CD4-positive, alpha-beta T cell (primary cell): ENCODE measurements at regions not wholly inside any gene's neighbourhood (a gene's known extent, or its start where the extent isn't known, plus 50 kb on each side); places are given as distances from the start of the nearest gene placed in this dataset.
A peak's percentile ranks its signal among the peaks of the same experiment; 100 is the strongest.

Experiments
- ATAC-seq: fragments of 200-7000 bp; cut with Tn5 transposase; one replicate; pipeline ENCODE4 v1.10.0; 2022; ENCODE audit warnings: mild to moderate bottlenecking; ENCODE audit not compliant: poor library complexity
- CTCF ChIA-PET: fragments of 350-600 bp; sonication (Branson Sonifier 250); formaldehyde crosslinking; loops from one replicate; lab custom pipeline; 2021; ENCODE audit warnings: antibody characterized with exemption, inconsistent platforms; lab: Charles Lee
- POLR2A ChIA-PET: fragments of 350-600 bp; sonication (Branson Sonifier 250); formaldehyde crosslinking; loops from one replicate; lab custom pipeline; 2021; ENCODE audit warnings: antibody characterized with exemption, inconsistent platforms; lab: Charles Lee
- DNase-seq, 14 experiments: peaks; one replicate each; pipeline ENCODE4 v3.0.0-alpha.2; 2013 to 2020; ENCODE audit warnings: mixed read lengths in 2 of 14
- H3K27ac ChIP-seq, 2 donors: one replicate each; pipeline versions ENCODE4 v1.5.1 to v1.7.0; 2013; ENCODE audit warnings: low read length in 2 of 2, low read depth in 1 of 2, mild to moderate bottlenecking in 1 of 2
- H3K27me3 ChIP-seq, 2 experiments: 1 replicate in 1 of 2; 2 replicates in 1 of 2; pipeline versions ENCODE4 v1.6.1 to v1.7.0; 2013; ENCODE audit warnings: low read length in 2 of 2, control low read depth in 1 of 2, mild to moderate bottlenecking in 1 of 2, moderate library complexity in 1 of 2; ENCODE audit not compliant: insufficient read depth in 2 of 2, control insufficient read depth in 1 of 2
- H3K36me3 ChIP-seq: one replicate; pipeline ENCODE4 v1.6.1; 2013; ENCODE audit warnings: low read length, control low read depth; ENCODE audit not compliant: insufficient read depth
- H3K4me1 ChIP-seq: one replicate; pipeline ENCODE4 v1.6.1; 2013; ENCODE audit warnings: low read length, control low read depth; ENCODE audit not compliant: insufficient read depth
- H3K4me3 ChIP-seq: one replicate; pipeline ENCODE4 v1.5.1; 2013; ENCODE audit warnings: mild to moderate bottlenecking, low read length, moderate library complexity
- H3K9me3 ChIP-seq, 2 experiments: 1 replicate in 1 of 2; 2 replicates in 1 of 2; pipeline versions ENCODE4 v1.6.1 to v1.7.0; 2013; ENCODE audit warnings: low read length in 2 of 2, mild to moderate bottlenecking in 2 of 2, control low read depth in 1 of 2, moderate library complexity in 1 of 2; ENCODE audit not compliant: control insufficient read depth in 1 of 2, insufficient read depth in 1 of 2
- H3K27ac Mint-ChIP-seq: one replicate; pipeline ENCODE4 v1.8.0; 2020; ENCODE audit warnings: mixed read lengths
- H3K27me3 Mint-ChIP-seq: one replicate; pipeline ENCODE4 v1.8.0; 2021; ENCODE audit warnings: mixed read lengths
- H3K36me3 Mint-ChIP-seq: one replicate; pipeline ENCODE4 v1.8.0; 2021; ENCODE audit warnings: low read depth, mixed read lengths
- H3K4me1 Mint-ChIP-seq: one replicate; pipeline ENCODE4 v1.8.0; 2021; ENCODE audit warnings: low read depth, mixed read lengths
- H3K4me3 Mint-ChIP-seq: one replicate; pipeline ENCODE4 v1.8.0; 2020; ENCODE audit warnings: mild to moderate bottlenecking, mixed read lengths
- H3K9me3 Mint-ChIP-seq: one replicate; pipeline ENCODE4 v1.8.0; 2020; ENCODE audit warnings: mixed read lengths
- intact Hi-C, 2 experiments: fragments of 100-400 bp; cut with DNase I in 1 of 2; cut with micrococcal nuclease in 1 of 2; formaldehyde crosslinking; loops; one replicate each; pipeline versions ENCODE4 v1.15.1 to v1.9.0; 2023 to 2025; cut with DNase I, micrococcal nuclease
- TF ChIP-seq, protein P1 (sequence below): fragments of 200-600 bp; IDR thresholded peaks from one replicate; pipeline ENCODE4 v1.8.0; 2022; ENCODE audit warnings: antibody characterized with exemption, mild to moderate bottlenecking

GRCh38 chrX:42530027-42530426 is 247.9 kb downstream of the PPP1R2C start:
- Mint-ChIP-seq H3K36me3 (no peaks in the 10 kb centered on the region), H3K27me3 (no peaks in the 10 kb centered on the region), H3K27ac (peak overlapping the region; percentile 32), H3K4me1 (peaks cover 15% of the 10 kb centered on the region), H3K4me3 (no peak overlapping the region), H3K9me3 (peaks cover 2% of the 10 kb centered on the region)
- CTCF ChIA-PET = no interaction called here
- intact Hi-C loops = no loop called here
- no peaks in the 10 kb centered on the region for H3K27me3 ChIP-seq
- H3K27ac ChIP-seq = no peak overlapping the region
- H3K9me3 ChIP-seq = no peaks in the 10 kb centered on the region
- TF ChIP-seq, protein P1, sequence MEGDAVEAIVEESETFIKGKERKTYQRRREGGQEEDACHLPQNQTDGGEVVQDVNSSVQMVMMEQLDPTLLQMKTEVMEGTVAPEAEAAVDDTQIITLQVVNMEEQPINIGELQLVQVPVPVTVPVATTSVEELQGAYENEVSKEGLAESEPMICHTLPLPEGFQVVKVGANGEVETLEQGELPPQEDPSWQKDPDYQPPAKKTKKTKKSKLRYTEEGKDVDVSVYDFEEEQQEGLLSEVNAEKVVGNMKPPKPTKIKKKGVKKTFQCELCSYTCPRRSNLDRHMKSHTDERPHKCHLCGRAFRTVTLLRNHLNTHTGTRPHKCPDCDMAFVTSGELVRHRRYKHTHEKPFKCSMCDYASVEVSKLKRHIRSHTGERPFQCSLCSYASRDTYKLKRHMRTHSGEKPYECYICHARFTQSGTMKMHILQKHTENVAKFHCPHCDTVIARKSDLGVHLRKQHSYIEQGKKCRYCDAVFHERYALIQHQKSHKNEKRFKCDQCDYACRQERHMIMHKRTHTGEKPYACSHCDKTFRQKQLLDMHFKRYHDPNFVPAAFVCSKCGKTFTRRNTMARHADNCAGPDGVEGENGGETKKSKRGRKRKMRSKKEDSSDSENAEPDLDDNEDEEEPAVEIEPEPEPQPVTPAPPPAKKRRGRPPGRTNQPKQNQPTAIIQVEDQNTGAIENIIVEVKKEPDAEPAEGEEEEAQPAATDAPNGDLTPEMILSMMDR = no peak
- POLR2A ChIA-PET = no interaction called here
- H3K4me1 ChIP-seq = no peaks in the 10 kb centered on the region
- DNase-seq (no peak), ATAC-seq (no peak)
- no peak overlapping the region for H3K4me3 ChIP-seq
- no peaks in the 10 kb centered on the region for H3K36me3 ChIP-seq

DNA sequence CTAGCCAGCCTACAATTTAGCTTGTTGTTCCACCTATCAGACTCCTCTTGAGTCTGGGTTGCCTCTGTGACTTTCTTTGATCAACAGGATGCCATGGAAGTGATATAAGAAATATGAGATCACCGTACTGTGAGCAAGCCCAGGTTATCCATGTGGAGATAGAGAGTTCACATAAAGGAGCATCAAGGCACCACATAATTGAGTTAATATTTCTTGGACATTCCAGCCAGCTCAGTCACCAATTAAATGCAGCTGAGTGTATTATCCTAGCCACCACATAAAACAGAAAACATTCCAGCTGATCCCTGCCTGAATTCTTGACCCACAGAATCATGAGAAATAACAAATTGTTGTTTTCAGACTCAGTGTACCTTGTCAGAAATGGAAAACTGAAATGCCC is 253.6 kb downstream of the PPP1R2C start:
- intact Hi-C loops = no loop called here
- H3K4me1 ChIP-seq = no peaks in the 10 kb centered on the region
- TF ChIP-seq, protein P1 = no peak
- Mint-ChIP-seq H3K27ac (no peak overlapping the region), H3K4me3 (no peak overlapping the region), H3K9me3 (peaks cover 2% of the 10 kb centered on the region), H3K27me3 (no peaks in the 10 kb centered on the region), H3K4me1 (no peaks in the 10 kb centered on the region), H3K36me3 (no peaks in the 10 kb centered on the region)
- H3K9me3 ChIP-seq = no peaks in the 10 kb centered on the region
- no peaks in the 10 kb centered on the region for H3K27me3 ChIP-seq
- no peaks in the 10 kb centered on the region for H3K36me3 ChIP-seq
- ATAC-seq = no peak
- DNase-seq = no peak
- H3K27ac ChIP-seq = no peak overlapping the region
- H3K4me3 ChIP-seq = no peak overlapping the region
- ChIA-PET CTCF (no interaction called here), POLR2A (no interaction called here)

DNA sequence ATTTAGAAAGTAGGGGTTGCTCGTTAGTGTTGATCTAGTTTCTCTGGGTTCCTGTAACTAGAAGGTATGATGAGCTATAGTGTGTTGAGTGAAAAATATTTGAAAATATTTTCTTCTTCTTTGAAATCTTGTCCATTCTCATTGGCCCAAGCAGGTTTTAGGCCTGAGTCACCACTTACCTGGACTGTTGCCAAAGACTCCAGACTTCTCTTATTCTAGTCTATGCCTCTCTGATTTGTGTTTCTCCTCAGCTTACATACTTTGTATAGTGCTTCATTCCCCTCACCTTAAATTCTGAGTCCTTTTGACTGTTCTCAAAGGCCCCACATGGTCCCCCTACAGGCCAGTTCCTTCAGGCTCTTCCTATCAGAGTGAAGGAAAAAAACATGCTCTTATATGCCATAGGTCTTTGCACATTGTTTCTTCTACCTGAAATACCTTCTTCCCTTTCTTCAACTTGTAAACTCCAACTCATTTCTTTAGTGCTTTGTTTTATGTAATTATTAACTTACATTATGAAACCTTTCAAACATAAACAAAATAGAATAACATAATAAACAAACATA is 258.2 kb downstream of the PPP1R2C start:
- no peaks in the 10 kb centered on the region for H3K4me1 Mint-ChIP-seq
- intact Hi-C loops = no loop called here
- TF ChIP-seq, protein P1 = no peak
- H3K4me3 Mint-ChIP-seq = no peak overlapping the region
- Histone ChIP-seq H3K4me1 (no peaks in the 10 kb centered on the region), H3K4me3 (no peak overlapping the region), H3K9me3 (no peaks in the 10 kb centered on the region), H3K27me3 (no peaks in the 10 kb centered on the region), H3K36me3 (no peaks in the 10 kb centered on the region), H3K27ac (no peak overlapping the region)
- ATAC-seq = no peak
- no peak for DNase-seq
- no peaks in the 10 kb centered on the region for H3K36me3 Mint-ChIP-seq
- no peak overlapping the region for H3K27ac Mint-ChIP-seq
- CTCF ChIA-PET = no interaction called here
- H3K9me3 Mint-ChIP-seq = no peaks in the 10 kb centered on the region
- POLR2A ChIA-PET = no interaction called here
- no peaks in the 10 kb centered on the region for H3K27me3 Mint-ChIP-seq
